SKM-1 treated with dmso at 0.1 percent for 144 hours (cell line): ENCODE measurements at regions not wholly inside any gene's neighbourhood (a gene's known extent, or its start where the extent isn't known, plus 50 kb on each side); places are given as distances from the start of the nearest gene placed in this dataset.
"Not testable (repeated sequence)": the region's sequence is repeated elsewhere in the genome, so short reads cannot be mapped to it uniquely, and the experiment has no call there.

Experiments used
- DNase-seq: peaks from one replicate; lab custom pipeline; 2025; ENCODE audit not compliant: unreplicated experiment; lab: John Stamatoyannopoulos, UW

DNA sequence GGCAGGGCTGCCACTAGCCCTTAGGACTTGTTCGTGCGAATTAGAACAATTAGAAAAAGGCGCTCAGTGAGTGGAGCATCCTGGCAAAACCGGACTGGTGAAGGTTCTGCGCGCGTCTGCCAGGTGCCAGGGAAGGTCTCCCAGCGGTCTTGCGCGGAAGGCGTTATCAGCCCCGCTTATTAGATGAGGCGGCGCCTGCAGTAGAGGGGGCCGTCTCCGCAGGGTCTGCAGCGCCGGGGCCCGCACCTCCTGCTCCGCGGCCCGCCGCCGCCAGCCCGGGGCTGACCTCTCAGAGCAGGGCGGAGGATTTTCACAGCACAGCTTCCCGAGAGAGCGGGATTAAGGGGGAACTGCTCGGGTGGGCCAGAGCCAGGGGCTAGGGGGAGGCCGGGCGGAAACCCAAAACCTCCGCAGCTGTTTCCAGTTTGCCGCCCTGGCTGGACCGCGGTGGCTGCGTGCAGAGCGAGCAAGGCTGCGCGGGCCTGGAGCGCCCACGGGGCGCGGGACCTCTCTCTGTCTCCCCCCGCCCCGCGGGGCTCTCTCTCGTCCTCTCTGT lies 155.2 kb downstream of the FOXD2 start:
- no peak for DNase-seq

DNA sequence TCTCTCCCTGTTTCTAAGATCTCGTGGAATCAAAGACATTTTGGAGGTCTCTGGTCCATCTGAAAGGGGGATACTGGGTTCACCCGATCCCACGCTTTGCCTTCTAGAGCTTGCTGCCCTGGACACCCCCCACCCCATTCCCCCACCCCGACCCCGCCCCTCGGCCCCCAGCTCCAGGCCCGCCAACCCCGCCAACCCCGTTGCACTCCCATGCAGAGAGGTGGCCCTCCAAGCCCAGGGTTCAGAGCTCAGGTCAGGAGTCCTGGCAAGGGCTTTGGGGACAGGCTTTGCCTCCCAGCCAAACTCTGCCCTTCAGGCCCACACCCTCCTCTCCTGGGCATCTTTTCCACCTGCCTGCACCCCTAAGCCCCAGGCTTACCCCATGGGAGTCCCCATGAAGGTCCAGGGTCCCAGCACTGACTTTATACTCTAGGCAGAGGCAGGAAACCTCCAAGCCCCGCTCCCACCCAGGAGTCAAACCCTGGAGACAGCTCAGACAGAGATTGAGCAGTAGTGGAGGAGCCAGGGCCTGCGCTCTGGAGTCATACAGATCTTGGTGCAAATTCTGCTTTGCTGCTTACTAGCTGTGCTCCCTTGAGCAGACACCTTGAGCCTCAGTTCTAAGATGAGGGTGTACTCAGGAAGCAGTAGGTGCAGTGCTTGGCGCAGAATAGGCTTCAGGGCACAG lies 155.9 kb downstream of the FOXD2 start:
- DNase-seq = no peak

DNA sequence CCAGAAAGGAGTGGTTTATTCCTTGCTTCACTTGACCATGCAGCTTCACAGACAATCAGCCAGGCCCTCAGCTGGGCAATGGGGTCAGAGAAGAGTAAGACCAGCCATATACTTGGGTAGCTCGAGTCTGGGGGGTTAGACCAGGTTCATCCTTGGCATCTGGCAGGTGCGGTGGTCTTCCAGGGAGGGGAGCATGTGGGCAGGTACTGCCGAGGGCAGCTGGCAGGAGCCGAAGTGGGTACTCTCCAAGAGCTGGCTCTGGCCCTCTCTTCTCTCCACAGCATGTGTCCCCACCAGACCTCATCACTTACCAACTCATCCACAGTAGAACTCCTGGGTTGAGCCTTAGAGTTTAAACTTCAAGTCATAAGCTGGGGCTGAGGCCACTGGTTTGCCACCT lies 156.8 kb downstream of the FOXD2 start:
- no peak for DNase-seq

DNA sequence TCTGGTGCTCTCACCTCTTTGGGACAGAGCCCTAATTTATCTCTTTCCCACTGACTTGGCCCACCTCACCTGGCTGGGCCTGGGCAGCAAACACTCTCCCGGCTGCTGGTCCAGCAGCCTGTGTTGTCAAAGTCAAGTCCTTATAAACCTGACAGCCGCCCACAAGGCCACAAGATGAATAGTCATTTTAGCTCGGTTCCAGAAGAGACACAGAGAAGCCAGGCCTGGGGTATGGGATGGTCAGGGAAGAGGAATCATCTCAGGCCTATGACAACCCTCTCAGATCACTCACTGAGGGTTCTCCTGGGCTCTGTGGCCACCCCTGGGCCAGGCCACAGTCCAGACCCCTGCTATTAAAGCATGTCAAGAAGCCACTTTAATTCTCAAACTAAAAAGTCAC lies 158.5 kb downstream of the FOXD2 start:
- no peak for DNase-seq

DNA sequence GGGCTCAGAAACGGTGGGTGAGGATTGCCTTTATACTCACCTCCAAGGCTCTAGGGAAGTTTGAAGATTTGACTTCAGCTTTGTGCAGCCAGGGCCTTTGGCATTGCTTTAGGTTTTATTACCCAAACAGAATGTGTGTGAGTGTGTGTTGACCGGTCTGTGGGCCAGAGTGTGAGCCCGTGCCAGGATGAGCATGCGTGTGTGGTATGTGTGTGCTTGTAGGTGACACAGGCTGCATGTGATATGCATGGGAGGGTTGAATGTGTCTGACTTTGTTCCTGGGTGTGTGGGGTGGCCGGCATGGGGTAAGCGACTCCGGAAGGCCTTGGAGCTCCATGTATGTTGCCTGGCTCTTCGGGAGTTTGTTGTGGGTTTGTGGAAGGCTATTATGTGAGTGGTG lies 160.5 kb downstream of the FOXD2 start:
- no peak for DNase-seq

DNA sequence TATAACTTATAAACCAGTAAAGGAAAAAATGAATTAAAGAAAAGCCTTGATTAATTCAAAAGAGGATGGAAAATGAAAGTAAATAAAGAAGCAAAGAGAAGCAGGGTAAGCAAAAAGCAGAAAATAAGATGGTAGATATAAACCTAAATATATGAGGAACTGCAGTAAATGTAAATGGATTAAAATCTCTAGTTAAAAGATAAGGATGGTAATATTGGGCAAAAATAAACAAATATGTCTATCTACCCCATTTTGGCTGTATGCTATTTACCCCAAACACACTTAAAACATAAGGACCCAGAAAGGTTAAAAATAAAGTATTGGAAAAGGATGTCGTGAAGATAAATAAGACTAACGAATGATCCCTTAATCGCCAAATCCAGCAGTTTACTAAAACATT lies 161.9 kb downstream of the FOXD2 start:
- DNase-seq = no peak

DNA sequence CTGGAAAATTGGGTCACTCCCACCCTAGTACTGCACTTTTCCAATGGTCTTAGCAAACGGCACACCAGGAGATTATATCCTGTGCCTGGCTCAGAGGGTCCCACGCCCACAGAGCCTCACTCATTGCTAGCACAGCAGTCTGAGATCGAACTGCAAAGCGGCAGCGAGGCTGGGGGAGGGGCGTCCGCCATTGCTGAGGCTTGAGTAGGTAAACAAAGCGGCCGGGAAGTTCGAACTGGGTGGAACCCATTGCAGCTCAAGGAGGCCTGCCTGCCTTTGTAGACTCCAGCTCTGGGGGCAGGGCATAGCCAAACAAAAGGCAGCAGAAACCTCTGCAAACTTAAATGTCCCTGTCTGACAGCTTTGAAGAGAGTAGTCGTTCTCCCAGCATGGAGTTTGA lies 164.6 kb downstream of the FOXD2 start:
- DNase-seq = not testable (repeated sequence)

DNA sequence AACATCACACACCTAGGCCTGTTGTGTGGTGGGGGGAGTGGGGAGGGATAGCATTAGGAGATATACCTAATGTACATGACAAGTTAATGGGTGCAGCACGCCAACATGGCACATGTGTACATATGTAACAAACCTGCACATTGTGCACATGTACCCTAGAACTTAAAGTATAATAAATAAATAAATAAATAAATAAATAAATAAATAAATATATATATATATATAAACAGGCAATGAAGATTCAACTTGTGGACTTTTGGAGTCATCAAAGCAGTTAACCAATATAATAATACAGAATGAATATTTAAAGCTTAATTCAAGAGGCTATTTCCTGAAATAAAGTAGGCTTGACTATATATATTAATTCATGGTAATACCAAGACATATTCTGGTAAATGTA lies 167.0 kb downstream of the FOXD2 start:
- not testable (repeated sequence) for DNase-seq

DNA sequence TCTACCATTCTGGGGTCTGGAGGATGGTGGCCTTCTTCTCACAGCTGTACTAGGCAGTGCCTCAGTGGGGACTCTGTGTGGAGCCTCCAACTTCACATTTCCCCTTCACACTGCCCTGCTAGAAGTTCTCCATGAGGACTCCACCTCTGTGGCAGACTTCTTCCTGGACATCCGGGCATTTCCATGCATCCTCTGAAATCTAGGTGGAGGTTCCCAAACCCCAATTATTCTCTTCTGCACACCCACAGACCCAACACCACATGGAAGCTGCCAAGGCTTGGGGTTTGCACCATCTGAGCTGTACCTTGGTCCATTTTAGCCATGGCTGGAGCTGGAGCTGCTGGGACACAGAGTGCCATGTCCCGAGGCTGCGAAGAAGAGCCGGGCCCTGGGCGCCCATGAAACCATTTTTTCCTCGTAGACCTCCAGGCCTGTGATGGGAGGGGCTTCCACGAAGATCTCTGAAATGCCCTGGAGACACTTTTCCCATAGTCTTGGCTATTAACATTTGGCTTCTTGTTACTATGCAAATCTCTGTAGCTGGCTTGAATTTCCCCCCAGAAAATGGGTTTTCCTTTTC lies 170.5 kb downstream of the FOXD2 start:
- DNase-seq = no peak

DNA sequence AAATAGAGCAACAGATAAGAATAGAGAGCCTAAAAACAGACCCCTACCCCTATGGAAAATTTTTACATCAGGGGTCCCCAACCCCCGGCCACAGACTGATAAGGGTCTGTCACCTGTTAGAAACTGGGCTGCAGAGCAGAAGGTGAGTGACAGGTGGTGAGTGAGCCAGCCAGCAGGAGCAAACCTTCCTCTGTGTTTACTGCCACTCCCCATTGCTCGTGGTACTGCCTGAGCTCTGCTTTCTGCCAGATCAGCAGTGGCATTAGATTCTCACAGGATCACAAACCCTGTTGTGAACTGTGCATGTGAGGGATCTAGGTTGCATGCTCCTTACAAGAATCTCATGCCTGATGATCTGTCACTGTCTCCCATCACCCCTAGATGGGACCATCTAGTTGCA lies 174.1 kb downstream of the FOXD2 start:
- DNase-seq = no peak

DNA sequence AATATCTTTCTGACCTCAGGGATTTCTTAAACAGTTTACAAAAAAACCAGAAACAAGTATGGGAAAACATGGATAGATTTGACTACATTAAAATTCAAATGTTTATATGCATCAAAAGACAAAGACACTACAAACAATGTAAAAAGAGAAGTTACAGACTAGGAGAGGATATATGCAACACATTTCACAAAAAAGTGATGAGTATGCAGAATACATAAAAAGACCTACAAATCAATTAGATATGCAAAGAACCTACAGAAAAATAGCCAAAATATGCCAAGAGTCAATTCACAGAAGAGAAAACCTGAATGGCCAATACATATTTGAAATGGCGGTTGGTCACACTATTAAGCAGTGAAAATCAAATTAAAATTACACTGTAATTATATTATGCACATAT lies 175.0 kb downstream of the FOXD2 start:
- DNase-seq = no peak

DNA sequence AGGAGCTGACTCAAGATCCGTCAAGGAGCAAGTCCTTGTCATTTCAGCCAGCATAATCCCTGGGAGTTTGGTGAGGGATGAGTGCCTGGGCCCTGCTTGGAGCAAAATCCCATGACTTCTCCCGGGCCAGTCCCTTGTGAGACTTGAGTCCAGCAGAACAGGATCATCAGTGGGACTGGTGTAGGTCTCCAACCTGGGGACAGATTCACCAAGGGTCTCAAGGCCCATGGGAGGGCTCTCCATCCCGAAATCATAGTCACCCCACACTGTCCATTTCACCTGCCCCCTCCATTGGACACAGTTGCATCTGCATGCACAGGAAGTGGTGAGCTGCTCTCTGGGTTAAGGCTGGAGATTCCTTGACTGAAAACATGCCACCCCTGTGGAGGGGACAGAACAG lies 178.2 kb downstream of the FOXD2 start:
- no peak for DNase-seq

DNA sequence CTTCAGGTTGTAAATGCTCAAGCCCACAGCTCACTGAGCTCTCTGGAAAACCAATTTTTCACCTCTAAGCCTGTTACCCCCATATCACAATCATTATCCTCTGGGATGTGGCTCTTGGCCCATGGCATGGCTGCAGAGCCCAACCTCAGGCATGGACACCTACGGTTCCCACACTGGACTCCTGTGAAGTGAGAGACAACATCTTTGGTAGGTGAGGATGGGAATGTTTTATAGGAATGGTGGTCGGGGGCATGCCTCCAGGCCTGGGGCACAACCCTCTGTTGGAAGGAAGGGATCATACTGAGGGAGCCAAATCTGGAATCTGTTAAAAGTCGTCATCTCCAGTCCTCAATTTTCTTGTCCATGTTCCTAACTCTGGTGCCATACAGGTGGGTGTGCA lies 179.1 kb downstream of the FOXD2 start:
- no peak for DNase-seq

DNA sequence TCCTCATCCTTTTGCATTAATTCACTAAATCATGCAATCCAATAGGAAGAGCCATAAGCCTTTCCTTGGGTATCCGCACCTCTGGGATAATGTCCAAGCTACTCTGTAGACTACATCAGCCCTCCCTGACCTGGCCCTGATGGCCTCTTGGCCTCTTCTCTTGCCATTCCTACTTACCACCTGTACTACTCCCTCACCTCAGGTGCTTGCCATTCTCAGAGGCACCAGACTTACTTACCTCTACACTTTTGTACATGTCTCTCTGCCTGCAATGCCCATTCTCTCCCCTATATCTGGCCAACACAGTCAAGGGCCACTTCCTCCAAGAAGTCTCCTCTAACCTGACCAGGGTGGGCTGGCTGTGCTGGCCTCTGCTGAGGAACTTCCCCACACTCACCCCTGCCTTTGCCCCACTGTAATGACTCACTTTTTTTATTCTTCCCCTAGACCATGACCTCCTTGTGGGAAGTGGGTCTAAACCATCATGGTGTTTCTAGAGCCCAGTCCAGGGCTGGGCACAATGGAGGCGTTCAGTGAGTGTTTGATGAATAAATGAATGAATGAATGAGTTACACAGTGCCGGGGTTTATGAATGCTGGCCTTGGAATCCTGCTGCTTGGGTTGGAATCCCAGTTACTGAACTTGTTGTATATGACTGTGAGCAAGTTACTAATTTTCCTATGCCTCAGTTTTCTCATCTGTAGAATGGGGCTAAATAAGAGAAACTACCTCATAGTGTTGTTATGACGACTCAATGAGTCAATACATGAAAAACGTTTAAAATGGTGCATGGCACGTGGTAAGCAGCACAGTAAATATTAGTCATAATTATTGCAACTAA lies 179.8 kb downstream of the FOXD2 start:
- DNase-seq = no peak

DNA sequence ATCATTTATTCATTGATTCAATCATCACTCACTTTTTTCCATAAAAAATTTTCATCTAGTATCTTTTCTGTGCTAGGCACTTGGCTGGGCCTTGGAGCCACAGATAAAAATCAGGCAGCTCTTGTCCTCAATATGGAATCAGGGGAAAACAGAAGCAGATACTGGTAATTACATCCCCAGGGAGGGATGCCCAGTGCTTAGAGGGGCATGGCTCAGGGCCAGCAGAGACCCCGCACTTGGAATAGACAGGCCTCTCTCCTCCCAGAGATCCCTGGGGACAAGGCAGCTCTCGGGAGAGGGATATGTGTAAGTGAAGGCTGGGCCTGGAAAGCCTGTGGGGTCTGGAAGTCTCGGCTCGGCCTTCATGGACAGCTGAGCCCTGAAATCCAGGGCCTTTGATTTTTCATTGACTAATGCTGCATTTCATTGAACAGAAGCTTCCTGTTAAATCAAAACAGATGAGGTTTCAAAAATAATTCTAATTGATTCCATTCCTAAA lies 180.4 kb downstream of the FOXD2 start:
- DNase-seq = no peak

DNA sequence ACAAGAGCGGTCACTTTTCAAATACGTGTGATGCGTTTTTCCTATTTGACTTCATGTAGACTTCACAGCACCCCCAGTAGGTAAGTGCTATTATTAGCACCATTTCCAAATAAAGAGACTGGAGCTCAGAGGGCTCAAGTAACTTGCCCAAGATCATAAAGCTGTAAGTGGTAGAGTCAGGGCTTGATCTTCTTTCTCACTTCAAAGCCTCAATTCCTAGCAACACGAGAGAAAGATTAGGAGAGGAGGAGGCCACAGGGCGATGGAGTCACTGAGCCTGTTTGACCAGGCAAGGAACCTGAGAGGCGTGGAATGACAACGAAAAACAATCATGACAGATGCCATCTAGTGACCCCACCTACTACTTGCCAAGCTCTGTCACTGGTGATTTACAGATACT lies 181.0 kb downstream of the FOXD2 start:
- DNase-seq = no peak

DNA sequence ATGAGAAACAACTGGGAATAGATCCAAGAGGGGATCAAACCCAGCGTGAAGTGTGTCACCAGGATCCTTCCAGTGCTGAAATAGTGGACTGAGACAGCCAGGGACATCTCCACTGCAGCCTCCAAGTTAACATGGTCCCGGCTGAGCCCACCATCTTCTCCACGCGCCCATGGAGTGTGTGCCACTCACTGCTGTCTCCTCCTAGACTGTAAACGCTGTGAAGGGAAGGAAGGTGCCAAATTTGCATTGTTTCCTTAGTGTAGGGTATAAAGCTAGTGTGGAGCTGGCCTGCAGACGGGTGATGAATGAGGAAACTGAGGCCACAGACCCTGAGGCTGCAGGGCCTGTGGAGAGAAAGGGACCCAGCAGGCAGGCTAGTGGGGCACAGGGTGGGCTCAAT lies 183.6 kb downstream of the FOXD2 start:
- no peak for DNase-seq

DNA sequence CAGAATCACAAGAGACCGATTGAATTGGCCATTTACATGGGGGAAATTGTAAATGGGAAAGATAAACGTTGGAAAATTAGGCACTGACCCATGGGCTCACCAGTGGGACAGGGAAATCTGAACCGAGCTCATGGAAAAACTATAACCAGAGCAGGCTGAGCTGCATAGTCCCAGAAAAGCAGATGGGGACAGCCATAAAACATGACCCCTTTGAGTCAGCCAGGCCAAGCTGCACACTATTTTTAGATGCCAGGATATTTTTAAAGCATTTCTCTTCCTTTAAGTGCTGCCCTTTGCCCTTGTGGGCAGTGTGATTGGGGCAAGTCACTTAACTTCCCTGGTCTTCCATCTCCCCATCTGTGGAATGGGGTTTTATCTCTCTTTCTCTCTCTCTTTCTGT lies 184.1 kb downstream of the FOXD2 start:
- DNase-seq = no peak

DNA sequence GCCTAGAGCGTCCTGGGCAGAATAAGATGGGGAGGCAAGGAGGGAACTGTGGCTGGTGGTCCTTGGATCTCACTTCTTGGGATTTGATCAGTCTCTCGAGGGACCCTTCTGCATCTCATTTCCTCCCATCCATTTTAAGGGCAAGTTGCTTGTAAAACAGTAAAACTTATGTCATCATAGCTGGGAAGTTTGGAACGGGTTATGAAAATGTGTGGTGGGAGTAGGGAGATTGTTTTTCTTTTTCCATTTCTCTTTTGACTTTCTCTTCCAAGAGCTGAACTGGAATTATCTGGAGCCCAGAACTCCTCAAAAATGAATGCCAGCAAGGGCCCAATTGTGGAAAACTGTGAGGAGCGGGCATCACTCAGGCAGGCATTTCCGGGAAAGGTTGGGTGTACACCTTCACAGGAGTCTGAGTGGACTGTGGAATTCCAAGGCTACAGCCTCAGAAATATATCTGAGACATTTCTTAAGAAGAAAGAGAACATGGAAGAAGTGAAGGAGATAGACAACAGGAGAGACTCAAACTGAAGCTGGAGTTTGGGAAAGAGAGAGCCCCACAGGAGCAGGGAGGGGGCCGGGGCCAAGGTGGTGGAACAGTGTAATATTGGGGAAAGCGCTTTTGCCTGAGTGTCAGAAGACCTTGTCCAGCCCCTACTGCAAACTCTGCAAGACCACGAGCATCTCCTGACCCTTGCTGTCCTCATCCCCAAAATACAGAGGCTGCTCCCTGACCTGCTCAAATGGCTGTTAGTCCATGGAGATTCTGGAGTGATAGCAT lies 185.1 kb downstream of the FOXD2 start:
- DNase-seq = no peak

DNA sequence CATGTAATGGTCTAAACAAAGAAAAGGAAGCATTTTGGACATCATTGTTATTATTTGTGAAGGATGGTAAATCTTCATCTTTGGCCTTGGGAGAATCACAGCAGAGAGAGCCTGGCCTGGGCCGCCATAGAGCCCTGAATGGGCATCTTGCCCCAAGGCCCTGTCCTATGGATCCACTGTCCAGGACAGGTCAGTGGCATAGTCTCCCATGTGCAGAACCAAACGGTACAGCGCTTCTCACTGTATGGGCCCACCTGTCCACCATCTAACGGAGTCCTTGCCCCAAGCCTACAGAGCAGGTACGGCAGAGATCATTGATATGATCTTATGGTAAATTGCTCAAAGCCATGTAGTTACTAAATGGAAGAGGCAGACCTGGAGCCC lies 185.7 kb downstream of the FOXD2 start:
- DNase-seq = no peak

DNA sequence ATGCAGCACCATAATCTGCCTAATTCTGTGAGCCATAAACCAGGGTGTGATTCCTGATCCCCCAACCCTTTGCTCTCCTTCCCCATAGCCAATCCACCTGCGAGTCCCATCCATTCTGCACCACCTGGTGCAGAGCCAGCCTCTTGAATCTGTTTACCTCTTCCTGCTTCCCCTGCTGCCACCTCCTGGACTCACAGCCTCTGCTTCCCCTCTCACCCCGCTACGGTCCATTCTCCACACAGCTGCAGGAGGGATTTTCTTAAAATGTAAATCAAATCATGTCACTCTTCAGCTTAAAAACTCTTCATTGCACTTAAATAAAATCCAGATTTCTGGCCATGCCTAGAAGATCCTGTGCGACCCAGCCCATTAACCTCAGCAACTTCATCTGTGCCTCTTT lies 186.7 kb downstream of the FOXD2 start:
- no peak for DNase-seq
